Type B pancreatic cell (in vitro differentiated cells): ENCODE measurements at regions not wholly inside any gene's neighbourhood (a gene's known extent, or its start where the extent isn't known, plus 50 kb on each side); places are given as distances from the start of the nearest gene placed in this dataset.

Experiments
- DNase-seq: peaks from one replicate; pipeline ENCODE4 v3.0.0; 2021; ENCODE audit warnings: mixed read lengths; ENCODE audit not compliant: unreplicated experiment; ENCODE audit errors: extremely low spot score
- H3K27ac Mint-ChIP-seq: 2 replicates; pipeline ENCODE4 v1.8.0; 2021; ENCODE audit warnings: mild to moderate bottlenecking, mixed read lengths
- H3K27me3 Mint-ChIP-seq: 2 replicates; pipeline ENCODE4 v1.8.0; 2021; ENCODE audit warnings: mixed read lengths
- H3K36me3 Mint-ChIP-seq: 2 replicates; pipeline ENCODE4 v1.8.0; 2021; ENCODE audit warnings: mixed read lengths
- H3K4me1 Mint-ChIP-seq: one replicate; pipeline ENCODE4 v1.8.0; 2021; ENCODE audit warnings: mixed read lengths; ENCODE audit not compliant: unreplicated experiment
- H3K4me3 Mint-ChIP-seq: 2 replicates; pipeline ENCODE4 v1.8.0; 2021; ENCODE audit warnings: mild to moderate bottlenecking, mixed read lengths
- H3K9me3 Mint-ChIP-seq: 2 replicates; pipeline ENCODE4 v1.8.0; 2021; ENCODE audit warnings: mixed read lengths
- TF ChIP-seq, protein P1 (sequence below): fragments of 200-600 bp; sonication (generic); conservative IDR thresholded peaks from 2 replicates; pipeline ENCODE4 v1.5.0; 2021; ENCODE audit warnings: antibody characterized with exemption, mild to moderate bottlenecking

GRCh38 chr11:88424881-88425280, 87.3 kb upstream of the CTSC start:
- TF ChIP-seq, protein P1, sequence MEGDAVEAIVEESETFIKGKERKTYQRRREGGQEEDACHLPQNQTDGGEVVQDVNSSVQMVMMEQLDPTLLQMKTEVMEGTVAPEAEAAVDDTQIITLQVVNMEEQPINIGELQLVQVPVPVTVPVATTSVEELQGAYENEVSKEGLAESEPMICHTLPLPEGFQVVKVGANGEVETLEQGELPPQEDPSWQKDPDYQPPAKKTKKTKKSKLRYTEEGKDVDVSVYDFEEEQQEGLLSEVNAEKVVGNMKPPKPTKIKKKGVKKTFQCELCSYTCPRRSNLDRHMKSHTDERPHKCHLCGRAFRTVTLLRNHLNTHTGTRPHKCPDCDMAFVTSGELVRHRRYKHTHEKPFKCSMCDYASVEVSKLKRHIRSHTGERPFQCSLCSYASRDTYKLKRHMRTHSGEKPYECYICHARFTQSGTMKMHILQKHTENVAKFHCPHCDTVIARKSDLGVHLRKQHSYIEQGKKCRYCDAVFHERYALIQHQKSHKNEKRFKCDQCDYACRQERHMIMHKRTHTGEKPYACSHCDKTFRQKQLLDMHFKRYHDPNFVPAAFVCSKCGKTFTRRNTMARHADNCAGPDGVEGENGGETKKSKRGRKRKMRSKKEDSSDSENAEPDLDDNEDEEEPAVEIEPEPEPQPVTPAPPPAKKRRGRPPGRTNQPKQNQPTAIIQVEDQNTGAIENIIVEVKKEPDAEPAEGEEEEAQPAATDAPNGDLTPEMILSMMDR, result no peak
- no peaks in the 10 kb centered on the region for H3K9me3 Mint-ChIP-seq
- H3K27ac Mint-ChIP-seq, result no peak overlapping the region

DNA sequence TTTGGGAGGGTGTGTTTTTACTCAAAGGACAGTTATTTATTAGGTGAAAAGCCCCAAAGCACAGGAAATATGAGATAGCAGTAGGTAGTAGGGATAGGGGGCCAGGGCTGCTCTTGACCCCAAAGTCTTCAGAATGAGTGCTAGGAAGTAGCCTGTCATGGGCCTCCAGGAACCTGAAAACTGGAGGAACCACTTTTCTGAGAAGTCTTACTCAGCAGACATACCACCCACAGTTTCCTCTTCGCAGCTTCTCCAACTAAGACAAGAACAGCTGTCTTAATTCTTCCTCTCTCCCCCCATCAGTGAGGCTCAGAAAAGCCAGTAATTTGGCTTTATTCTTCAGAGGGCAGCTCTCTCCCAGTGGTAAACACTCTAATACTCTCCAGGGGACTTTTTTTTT, 84.0 kb upstream of the CTSC start:
- Mint-ChIP-seq H3K27me3 (no peaks in the 10 kb centered on the region), H3K36me3 (no peaks in the 10 kb centered on the region), H3K4me1 (peaks cover 17% of the 10 kb centered on the region), H3K27ac (peak overlapping the region; percentile 74), H3K4me3 (peak overlapping the region; percentile 53), H3K9me3 (no peaks in the 10 kb centered on the region)
- no peak for DNase-seq
- TF ChIP-seq, protein P1, result no peak

More at GRCh38 chr11:88424881-88425280, 87.3 kb upstream of the CTSC start:
- no peak overlapping the region for H3K4me3 Mint-ChIP-seq
- no peaks in the 10 kb centered on the region for H3K27me3 Mint-ChIP-seq
- no peak for DNase-seq
- peaks cover 13% of the 10 kb centered on the region for H3K4me1 Mint-ChIP-seq
- H3K36me3 Mint-ChIP-seq, result no peaks in the 10 kb centered on the region

DNA sequence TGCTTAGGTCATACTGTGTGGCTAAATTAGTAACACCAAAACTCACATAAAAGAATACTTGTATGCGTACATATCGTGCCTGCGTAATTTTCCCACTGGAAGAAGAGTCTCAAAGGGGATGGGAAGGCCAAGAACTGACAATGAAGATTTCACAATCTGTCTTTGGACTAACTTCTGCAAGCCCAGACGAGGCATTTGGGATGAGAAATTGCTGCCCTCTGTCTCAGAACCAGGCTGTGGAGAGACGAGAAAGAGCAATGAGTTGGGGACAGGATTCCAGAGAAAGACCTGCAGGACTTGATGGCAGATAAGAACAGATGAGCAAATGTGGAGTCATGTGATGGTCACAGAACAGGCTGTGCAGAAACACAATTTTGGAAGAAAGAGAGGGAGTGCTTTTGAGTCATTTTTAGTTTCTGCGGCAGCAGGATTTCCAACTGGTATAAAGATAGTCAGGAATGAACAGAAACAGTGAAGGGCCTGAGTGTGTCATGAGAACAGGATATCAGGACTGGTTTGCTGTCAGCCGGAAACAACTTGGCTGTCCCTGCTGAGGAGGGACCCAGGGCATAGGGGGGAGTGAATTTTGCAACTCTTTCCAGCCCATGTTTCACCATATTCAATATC, 82.7 kb upstream of the CTSC start:
- H3K36me3 Mint-ChIP-seq, result no peaks in the 10 kb centered on the region
- peaks cover 17% of the 10 kb centered on the region for H3K4me1 Mint-ChIP-seq
- H3K4me3 Mint-ChIP-seq, result peak overlapping the region; percentile 31
- peak overlapping the region; percentile 71 for H3K27ac Mint-ChIP-seq
- DNase-seq, result no peak
- H3K27me3 Mint-ChIP-seq, result no peaks in the 10 kb centered on the region
- H3K9me3 Mint-ChIP-seq, result no peaks in the 10 kb centered on the region
- TF ChIP-seq, protein P1, result no peak

- TF ChIP-seq, protein P1, result no peak
- Mint-ChIP-seq H3K4me3 (peak overlapping the region; percentile 52), H3K27ac (peak overlapping the region; percentile 84), H3K4me1 (peaks cover 31% of the 10 kb centered on the region), H3K27me3 (no peaks in the 10 kb centered on the region), H3K36me3 (no peaks in the 10 kb centered on the region), H3K9me3 (no peaks in the 10 kb centered on the region)
- no peak for DNase-seq
These were observed 81.0 kb upstream of the CTSC start for GRCh38 chr11:88418508-88418907.

DNA sequence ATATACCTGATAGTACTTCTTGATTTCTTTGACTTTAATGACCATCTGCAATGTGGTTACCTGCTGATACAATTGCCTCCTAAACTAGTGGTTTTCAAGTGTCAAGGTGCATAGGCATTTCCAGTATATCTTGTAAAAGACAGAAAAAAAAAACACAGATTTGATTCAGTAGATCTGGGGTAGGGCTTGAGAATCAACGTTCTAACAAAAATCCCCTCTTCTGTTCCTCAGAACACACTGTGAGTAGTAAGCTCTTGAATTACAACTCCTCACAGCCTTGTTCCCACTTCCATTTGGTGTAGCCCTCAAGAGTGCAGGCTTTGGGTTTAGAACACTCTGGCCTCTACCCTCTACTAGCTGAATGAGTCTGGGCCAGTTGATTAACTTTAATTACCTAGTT, 78.0 kb upstream of the CTSC start:
- H3K36me3 Mint-ChIP-seq, result no peaks in the 10 kb centered on the region
- TF ChIP-seq, protein P1, result no peak
- no peak for DNase-seq
- peaks cover 24% of the 10 kb centered on the region for H3K4me1 Mint-ChIP-seq
- no peak overlapping the region for H3K4me3 Mint-ChIP-seq
- no peak overlapping the region for H3K27ac Mint-ChIP-seq
- no peaks in the 10 kb centered on the region for H3K9me3 Mint-ChIP-seq
- no peaks in the 10 kb centered on the region for H3K27me3 Mint-ChIP-seq

DNA sequence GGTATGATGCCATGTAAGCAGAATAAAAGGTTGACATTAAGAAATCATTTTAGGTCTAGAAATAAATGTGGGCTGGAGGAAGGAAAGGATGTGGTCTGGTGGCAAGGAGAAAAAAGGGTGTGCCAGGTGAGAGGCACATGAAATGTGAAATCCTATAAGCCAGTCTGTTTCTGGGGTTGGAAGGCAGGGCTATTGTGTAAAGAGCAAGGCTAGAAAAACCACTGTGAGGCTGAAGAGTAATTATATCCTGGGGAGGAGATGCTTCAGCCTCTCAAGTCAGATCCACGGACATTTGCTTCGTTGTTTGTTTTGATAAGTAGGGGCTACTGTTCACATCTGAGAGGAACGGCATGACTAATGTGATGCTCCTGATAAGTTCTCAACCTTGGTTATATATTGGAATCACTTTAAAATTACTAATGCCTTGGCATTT, 77.5 kb upstream of the CTSC start:
- no peaks in the 10 kb centered on the region for H3K36me3 Mint-ChIP-seq

More for the DNA sequence above, 77.5 kb upstream of the CTSC start:
- no peaks in the 10 kb centered on the region for H3K9me3 Mint-ChIP-seq
- H3K27ac Mint-ChIP-seq, result peak overlapping the region; percentile 28
- no peaks in the 10 kb centered on the region for H3K27me3 Mint-ChIP-seq
- TF ChIP-seq, protein P1, result no peak
- peak overlapping the region; percentile 4 for H3K4me3 Mint-ChIP-seq
- peaks cover 24% of the 10 kb centered on the region for H3K4me1 Mint-ChIP-seq
- no peak for DNase-seq
